WTC11 (cell line): ENCODE measurements at regions not wholly inside any gene's neighbourhood (a gene's known extent, or its start where the extent isn't known, plus 50 kb on each side); places are given as distances from the start of the nearest gene placed in this dataset.

Source experiments
- ATAC-seq: fragments of 200-7000 bp; cut with Tn5 transposase; 2 replicates; pipeline ENCODE4 v1.10.0; 2021; ENCODE audit warnings: mild to moderate bottlenecking, moderate library complexity
- CTCF ChIA-PET: fragments of 300-600 bp; sonication (Branson Sonifier 250); formaldehyde crosslinking; loops from one replicate; lab custom pipeline; 2021; ENCODE audit warnings: antibody characterized with exemption; lab: Charles Lee
- POLR2A ChIA-PET: fragments of 350-600 bp; sonication (Branson Sonifier 250); formaldehyde crosslinking; loops from one replicate; lab custom pipeline; 2021; ENCODE audit warnings: antibody characterized with exemption; lab: Charles Lee
- DNase-seq: peaks from one replicate; pipeline ENCODE4 v3.0.0; 2021; ENCODE audit warnings: low spot score
- H3K27ac Mint-ChIP-seq: 2 replicates; pipeline ENCODE4 v1.8.0; 2021; ENCODE audit warnings: mixed read lengths
- H3K27me3 Mint-ChIP-seq: 2 replicates; pipeline ENCODE4 v1.8.0; 2021; ENCODE audit warnings: low read depth, mild to moderate bottlenecking, moderate library complexity, mixed read lengths
- H3K36me3 Mint-ChIP-seq: 2 replicates; pipeline ENCODE4 v1.8.0; 2021; ENCODE audit warnings: mixed read lengths
- H3K4me1 Mint-ChIP-seq: 2 replicates; pipeline ENCODE4 v1.8.0; 2022; ENCODE audit warnings: mixed read lengths
- H3K4me3 Mint-ChIP-seq: 2 replicates; pipeline ENCODE4 v1.8.0; 2021; ENCODE audit warnings: mild to moderate bottlenecking, moderate library complexity, mixed read lengths
- H3K9me3 Mint-ChIP-seq: 2 replicates; pipeline ENCODE4 v1.8.0; 2021; ENCODE audit warnings: mixed read lengths
- CREB1 ChIP-seq: sonication (generic); formaldehyde crosslinking; IDR thresholded peaks from 2 replicates; pipeline ENCODE4 v1.8.0; 2023; ENCODE audit warnings: mild to moderate bottlenecking, missing genetic modification reagents
- E2F1 ChIP-seq: sonication (generic); formaldehyde crosslinking; IDR thresholded peaks from 2 replicates; pipeline ENCODE4 v1.8.0; 2022; ENCODE audit warnings: mild to moderate bottlenecking, missing genetic modification reagents
- EMX1 ChIP-seq: fragments of 250-450 bp; sonication (Bioruptor Pico); IDR thresholded peaks from 2 replicates; pipeline ENCODE4 v1.8.0; 2021; ENCODE audit warnings: mild to moderate bottlenecking
- ERG ChIP-seq: fragments of 250-450 bp; sonication (Bioruptor Pico); IDR thresholded peaks from 2 replicates; pipeline ENCODE4 v1.8.0; 2021; ENCODE audit warnings: mild to moderate bottlenecking
- ETV6 ChIP-seq: sonication (generic); formaldehyde crosslinking; IDR thresholded peaks from 2 replicates; pipeline ENCODE4 v1.8.1; 2022; ENCODE audit warnings: mild to moderate bottlenecking, missing genetic modification reagents
- FOXP1 ChIP-seq: sonication (generic); formaldehyde crosslinking; IDR thresholded peaks from 2 replicates; pipeline ENCODE4 v1.8.0; 2022; ENCODE audit warnings: missing genetic modification reagents, mild to moderate bottlenecking, moderate library complexity, borderline replicate concordance
- MAX ChIP-seq: sonication (generic); formaldehyde crosslinking; IDR thresholded peaks from 2 replicates; pipeline ENCODE4 v1.8.0; 2022; ENCODE audit warnings: mild to moderate bottlenecking, missing genetic modification reagents
- MXD4 ChIP-seq: fragments of 250-450 bp; sonication (Bioruptor Pico); IDR thresholded peaks from 2 replicates; pipeline ENCODE4 v1.8.0; 2021; ENCODE audit warnings: mild to moderate bottlenecking, moderate library complexity, borderline replicate concordance
- NFATC4 ChIP-seq: fragments of 250-450 bp; sonication (Bioruptor Pico); IDR thresholded peaks from 2 replicates; pipeline ENCODE4 v1.9.0; 2021; ENCODE audit warnings: mild to moderate bottlenecking
- NFYB ChIP-seq: sonication (generic); formaldehyde crosslinking; conservative IDR thresholded peaks from 2 replicates; pipeline ENCODE4 v1.8.0; 2022; ENCODE audit warnings: low read depth, missing genetic modification reagents
- NR3C1 ChIP-seq: sonication (generic); formaldehyde crosslinking; conservative IDR thresholded peaks from 2 replicates; pipeline ENCODE4 v1.8.1; 2023; ENCODE audit warnings: low read depth, mild to moderate bottlenecking, missing genetic modification reagents
- RELA ChIP-seq: sonication (generic); formaldehyde crosslinking; IDR thresholded peaks from 2 replicates; pipeline ENCODE4 v1.8.1; 2022; ENCODE audit warnings: missing genetic modification reagents, mild to moderate bottlenecking, borderline replicate concordance
- SOX15 ChIP-seq: fragments of 250-450 bp; sonication (Bioruptor Pico); IDR thresholded peaks from 2 replicates; pipeline ENCODE4 v1.9.0; 2021; ENCODE audit warnings: mild to moderate bottlenecking
- SP1 ChIP-seq: sonication (generic); formaldehyde crosslinking; conservative IDR thresholded peaks from 2 replicates; pipeline ENCODE4 v1.8.1; 2022; ENCODE audit warnings: missing genetic modification reagents
- STAT6 ChIP-seq: sonication (generic); formaldehyde crosslinking; conservative IDR thresholded peaks from 2 replicates; pipeline ENCODE4 v1.8.1; 2023; ENCODE audit warnings: mild to moderate bottlenecking, low read depth, missing genetic modification reagents, moderate library complexity
- TP53 ChIP-seq: sonication (generic); formaldehyde crosslinking; IDR thresholded peaks from 2 replicates; pipeline ENCODE4 v1.8.1; 2023; ENCODE audit warnings: mild to moderate bottlenecking, missing genetic modification reagents
- USF1 ChIP-seq: sonication (generic); formaldehyde crosslinking; IDR thresholded peaks from 2 replicates; pipeline ENCODE4 v1.8.0; 2022; ENCODE audit warnings: mild to moderate bottlenecking, missing genetic modification reagents
- USF2 ChIP-seq: sonication (generic); formaldehyde crosslinking; IDR thresholded peaks from 2 replicates; pipeline ENCODE4 v1.8.1; 2023; ENCODE audit warnings: mild to moderate bottlenecking, missing genetic modification reagents, moderate library complexity
- ZBTB21 ChIP-seq: sonication (generic); formaldehyde crosslinking; IDR thresholded peaks from 2 replicates; pipeline ENCODE4 v1.8.1; 2023; ENCODE audit warnings: mild to moderate bottlenecking, missing genetic modification reagents, borderline replicate concordance
- ZMAT4 ChIP-seq: fragments of 250-450 bp; sonication (Bioruptor Pico); IDR thresholded peaks from 2 replicates; pipeline ENCODE4 v1.9.0; 2021; ENCODE audit warnings: mild to moderate bottlenecking
- ZNF671 ChIP-seq: fragments of 250-450 bp; sonication (Bioruptor Pico); IDR thresholded peaks from 2 replicates; pipeline ENCODE4 v1.8.0; 2021; ENCODE audit warnings: mild to moderate bottlenecking
- ZSCAN18 ChIP-seq: fragments of 250-450 bp; sonication (Bioruptor Pico); IDR thresholded peaks from 2 replicates; pipeline ENCODE4 v2.1.2; 2022; ENCODE audit warnings: mild to moderate bottlenecking, moderate library complexity

- CTCF ChIA-PET: interaction anchor here (0.6 kb wide), 1 partner anchor 159 kb away, joined by 3 read pairs; no protein-coding TSS in a partner anchor
- peaks cover 79% of the 10 kb centered on the region for H3K4me1 Mint-ChIP-seq
- no peaks in the 10 kb centered on the region for H3K36me3 Mint-ChIP-seq
- POLR2A ChIA-PET: no interaction called here
- peak overlapping the region; percentile 89 for H3K27ac Mint-ChIP-seq
- peak; percentile 93 for ATAC-seq
- peak; percentile 83 for DNase-seq
- peak overlapping the region; percentile 67 for H3K4me3 Mint-ChIP-seq
- TF ChIP-seq EMX1 (CRISPR knock-in tag) (no peak), ZBTB21 (CRISPR knock-in tag) (no peak), ETV6 (CRISPR knock-in tag) (no peak), SP1 (CRISPR knock-in tag) (0 out of 2 replicates have a peak, but pooled peaks have one; percentile 43), FOXP1 (CRISPR knock-in tag) (peak; percentile 40; the same call in 1 of the 2 replicates), TP53 (CRISPR knock-in tag) (peak; percentile 79; the same call in 1 of the 2 replicates), MXD4 (CRISPR knock-in tag) (no peak), USF1 (CRISPR knock-in tag) (no peak)
- TF ChIP-seq, all 79 proteins: peak for 3
- H3K27me3 Mint-ChIP-seq: no peaks in the 10 kb centered on the region
- H3K9me3 Mint-ChIP-seq: no peaks in the 10 kb centered on the region
Measured at GRCh38 chr7:52088008-52088901, 771.6 kb upstream of the COBL start.

GRCh38 chr7:52085610-52086009 lies 769.0 kb upstream of the COBL start:
- Mint-ChIP-seq H3K4me1 (peaks cover 55% of the 10 kb centered on the region), H3K36me3 (no peaks in the 10 kb centered on the region), H3K27me3 (no peaks in the 10 kb centered on the region), H3K4me3 (peak overlapping the region; percentile 31), H3K27ac (peak overlapping the region; percentile 94)
- ChIA-PET CTCF (interaction anchor here (1.4 kb wide), 1 partner anchor 67 kb away, joined by 4 read pairs; no protein-coding TSS in a partner anchor), POLR2A (no interaction called here)
- ATAC-seq: peak; percentile 59
- peak; percentile 35 for DNase-seq
- TF ChIP-seq ZMAT4: no peak
- TF ChIP-seq USF2 (CRISPR knock-in tag): peak; percentile 4; the same call in 1 of the 2 replicates
- TF ChIP-seq ERG (CRISPR knock-in tag): no peak
- TF ChIP-seq, all 79 proteins: peak for 1
- no peaks in the 10 kb centered on the region for H3K9me3 Mint-ChIP-seq

- no peak overlapping the region for H3K4me3 Mint-ChIP-seq
- H3K27me3 Mint-ChIP-seq: no peaks in the 10 kb centered on the region
- peaks cover 10% of the 10 kb centered on the region for H3K9me3 Mint-ChIP-seq
- ChIA-PET POLR2A (no interaction called here), CTCF (no interaction called here)
- no peak for ATAC-seq
- peaks cover 23% of the 10 kb centered on the region for H3K4me1 Mint-ChIP-seq
- no peak overlapping the region for H3K27ac Mint-ChIP-seq
- no peak for DNase-seq
- no peaks in the 10 kb centered on the region for H3K36me3 Mint-ChIP-seq
- TF ChIP-seq TP53 (CRISPR knock-in tag): no peak
- TF ChIP-seq MXD4 (CRISPR knock-in tag): no peak
- TF ChIP-seq ZNF671 (CRISPR knock-in tag): no peak
- TF ChIP-seq SP1 (CRISPR knock-in tag): no peak
- no peak for TF ChIP-seq ZSCAN18
- no peak for TF ChIP-seq MAX (CRISPR knock-in tag)
- no peak for TF ChIP-seq E2F1 (CRISPR knock-in tag)
- no peak for TF ChIP-seq RELA
- no peak for TF ChIP-seq STAT6
- no peak for TF ChIP-seq NFYB (CRISPR knock-in tag)
- no peak for TF ChIP-seq CREB1 (CRISPR knock-in tag)
- no peak for TF ChIP-seq SOX15 (CRISPR knock-in tag)
- TF ChIP-seq NR3C1 (CRISPR knock-in tag): no peak
- no peak for TF ChIP-seq NFATC4 (CRISPR knock-in tag)
Measured at GRCh38 chr7:52080493-52080892, 763.9 kb upstream of the COBL start.
